Liver (tissue), 8 donors: ENCODE measurements at regions not wholly inside any gene's neighbourhood (a gene's known extent, or its start where the extent isn't known, plus 50 kb on each side); places are given as distances from the start of the nearest gene placed in this dataset.

ENCODE experiments used
- DNase-seq: peaks from one replicate; pipeline ENCODE4 v3.0.0-alpha.2; 2017; ENCODE audit warnings: low spot score
- H3K27ac ChIP-seq, 2 donors: one replicate each; pipeline ENCODE4 v1.7.0; 2013; ENCODE audit warnings: inconsistent platforms in 2 of 2, low read length in 2 of 2, control low read depth in 1 of 2, low read depth in 1 of 2, mild to moderate bottlenecking in 1 of 2
- H3K27me3 ChIP-seq, 4 donors: one replicate each; pipeline versions ENCODE4 v1.6.1 to v1.7.0; 2013; ENCODE audit warnings: low read length in 3 of 4, inconsistent platforms in 1 of 4, mild to moderate bottlenecking in 1 of 4, moderate library complexity in 1 of 4; ENCODE audit not compliant: control insufficient read depth in 4 of 4, insufficient read depth in 4 of 4
- H3K36me3 ChIP-seq, 4 donors: one replicate each; pipeline versions ENCODE4 v1.6.1 to v1.7.0; 2013; ENCODE audit warnings: low read length in 3 of 4, mild to moderate bottlenecking in 3 of 4, low read depth in 1 of 4, moderate library complexity in 1 of 4; ENCODE audit not compliant: control insufficient read depth in 4 of 4, insufficient read depth in 3 of 4
- H3K4me1 ChIP-seq, 4 donors: one replicate each; pipeline versions ENCODE4 v1.6.1 to v1.7.0; 2013; ENCODE audit warnings: low read length in 3 of 4, mild to moderate bottlenecking in 3 of 4, moderate library complexity in 1 of 4; ENCODE audit not compliant: control insufficient read depth in 4 of 4, insufficient read depth in 4 of 4
- H3K4me3 ChIP-seq, 3 donors: one replicate each; pipeline versions ENCODE4 v1.6.1 to v1.7.0; 2013; ENCODE audit warnings: low read length in 3 of 3, control low read depth in 1 of 3, low read depth in 1 of 3, mild to moderate bottlenecking in 1 of 3
- H3K9ac ChIP-seq, 2 donors: one replicate each; pipeline ENCODE4 v1.7.0; 2013; ENCODE audit warnings: low read length in 2 of 2, mild to moderate bottlenecking in 2 of 2, moderate library complexity in 2 of 2, control low read depth in 1 of 2, low read depth in 1 of 2
- H3K9me3 ChIP-seq, 4 donors: one replicate each; pipeline versions ENCODE4 v1.6.1 to v1.7.0; 2013; ENCODE audit warnings: low read length in 3 of 4; ENCODE audit not compliant: control insufficient read depth in 4 of 4
- CTCF ChIP-seq: fragments of 150-350 bp; IDR thresholded peaks from 2 replicates; pipeline ENCODE4 v1.5.1; 2017; ENCODE audit warnings: improper control_type of control experiment, low read depth, low read length; ENCODE audit not compliant: missing input control
- EGR1 ChIP-seq, 2 donors: IDR thresholded peaks; 2 replicates each; pipeline ENCODE4 v1.6.1; 2016 to 2018; ENCODE audit warnings: antibody characterized with exemption in 2 of 2, low read depth in 2 of 2
- FOXA1 ChIP-seq: IDR thresholded peaks from 2 replicates; pipeline ENCODE4 v1.6.1; 2016; ENCODE audit warnings: antibody characterized with exemption
- FOXA2 ChIP-seq: IDR thresholded peaks from 2 replicates; pipeline ENCODE4 v1.6.1; 2016; ENCODE audit warnings: antibody characterized with exemption
- GABPA ChIP-seq, 2 donors: IDR thresholded peaks in 1 of 2; conservative IDR thresholded peaks in 1 of 2; 2 replicates each; pipeline ENCODE4 v1.6.1; 2016; ENCODE audit warnings: antibody characterized with exemption in 2 of 2, mild to moderate bottlenecking in 1 of 2, moderate library complexity in 1 of 2
- HNF4A ChIP-seq, 2 donors: conservative IDR thresholded peaks; 2 replicates each; pipeline ENCODE4 v1.6.1; 2016; ENCODE audit warnings: antibody characterized with exemption in 2 of 2, mild to moderate bottlenecking in 2 of 2
- HNF4G ChIP-seq: IDR thresholded peaks from 2 replicates; pipeline ENCODE4 v1.6.1; 2016; ENCODE audit warnings: antibody characterized with exemption
- JUND ChIP-seq, 2 donors: IDR thresholded peaks; 2 replicates each; pipeline ENCODE4 v1.6.1; 2016; ENCODE audit warnings: antibody characterized with exemption in 2 of 2
- MAX ChIP-seq: IDR thresholded peaks from 2 replicates; pipeline ENCODE4 v1.6.1; 2016; ENCODE audit warnings: antibody characterized with exemption
- NR2F2 ChIP-seq: IDR thresholded peaks from 2 replicates; pipeline ENCODE4 v1.6.1; 2016; ENCODE audit warnings: antibody characterized with exemption
- RAD21 ChIP-seq, 2 donors: IDR thresholded peaks; 2 replicates each; pipeline ENCODE4 v1.6.1; 2016; ENCODE audit warnings: antibody characterized with exemption in 2 of 2, mild to moderate bottlenecking in 2 of 2
- RXRA ChIP-seq, 2 donors: IDR thresholded peaks; 2 replicates each; pipeline ENCODE4 v1.6.1; 2017 to 2018; ENCODE audit warnings: antibody characterized with exemption in 2 of 2, mild to moderate bottlenecking in 1 of 2
- SP1 ChIP-seq: IDR thresholded peaks from 2 replicates; pipeline ENCODE4 v1.6.1; 2018; ENCODE audit warnings: antibody characterized with exemption, mild to moderate bottlenecking
- TAF1 ChIP-seq: conservative IDR thresholded peaks from 2 replicates; pipeline ENCODE4 v1.6.1; 2016; ENCODE audit warnings: antibody characterized with exemption, mild to moderate bottlenecking
- YY1 ChIP-seq: IDR thresholded peaks from 2 replicates; pipeline ENCODE4 v1.6.1; 2016; ENCODE audit warnings: antibody characterized with exemption, mild to moderate bottlenecking
- WGBS: extraction: QIAGEN DNeasy Blood & Tissue Kit; methylation state at CpG from one replicate; pipeline ENCODE4 v1.1.7; 2013; 5-methylcytosine and 5-hydroxymethylcytosine counted together
- TF ChIP-seq, protein P1 (sequence below): IDR thresholded peaks from 2 replicates; pipeline ENCODE4 v1.6.1; 2016; ENCODE audit warnings: antibody characterized with exemption
- donor health status: healthy.
- donor health status: healthy.
- donor health status: healthy.
- donor health status: healthy.
- donor health status: healthy.

- TF ChIP-seq RXRA (IDR thresholded peaks at IDR 0.05) (no peak), EGR1 (IDR thresholded peaks at IDR 0.05; ENCODE audit: low read depth in 2 of 2) (no peak), GABPA (IDR thresholded peaks at IDR 0.05 in 1 of 2, conservative IDR thresholded peaks at IDR 0.05 in 1 of 2) (no peak), YY1 (no peak), TAF1 (no peak), FOXA2 (no peak), MAX (no peak), SP1 (no peak)
Measured at GRCh38 chr10:84902553-84902952, 574.2 kb downstream of the CCSER2 start (continued).

GRCh38 chr10:84903320-84903719 is 574.9 kb downstream of the CCSER2 start:
- no peak overlapping the region for H3K27ac ChIP-seq
- no peaks in the 10 kb centered on the region for H3K36me3 ChIP-seq
- H3K27me3 ChIP-seq: no peaks in the 10 kb centered on the region
- no peaks in the 10 kb centered on the region for H3K9me3 ChIP-seq
- TF ChIP-seq, protein P1, sequence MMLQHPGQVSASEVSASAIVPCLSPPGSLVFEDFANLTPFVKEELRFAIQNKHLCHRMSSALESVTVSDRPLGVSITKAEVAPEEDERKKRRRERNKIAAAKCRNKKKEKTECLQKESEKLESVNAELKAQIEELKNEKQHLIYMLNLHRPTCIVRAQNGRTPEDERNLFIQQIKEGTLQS: no peak
- no peak overlapping the region for H3K4me3 ChIP-seq
- no peaks in the 10 kb centered on the region for H3K4me1 ChIP-seq
- H3K9ac ChIP-seq: no peak overlapping the region
- DNase-seq: no peak

DNA sequence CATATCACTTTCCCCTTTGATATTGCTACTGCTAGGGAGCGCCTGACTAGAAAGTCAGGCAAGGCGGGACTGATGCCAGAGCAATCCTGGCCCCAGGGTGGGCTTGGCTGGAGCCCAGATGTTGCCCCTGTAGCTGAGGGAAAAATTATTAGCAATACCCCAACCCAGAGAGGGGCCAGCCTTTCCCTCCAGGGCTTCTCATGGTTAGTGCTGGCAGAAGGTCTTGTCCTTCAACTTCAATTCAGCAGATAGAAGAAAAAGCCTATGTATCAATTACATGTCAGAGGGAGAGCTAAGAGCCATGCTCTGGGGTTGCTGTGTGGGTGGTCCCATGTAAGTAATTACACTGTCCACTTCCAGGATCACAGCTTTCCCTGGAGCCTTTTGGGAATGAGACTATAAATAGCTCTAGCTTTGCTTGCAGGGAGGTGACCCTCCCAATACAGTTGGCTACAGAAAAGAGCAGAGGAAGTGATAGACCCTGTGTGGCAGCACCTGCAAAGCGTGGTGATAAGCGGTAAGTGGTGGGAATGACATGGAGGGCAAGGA is 579.1 kb downstream of the CCSER2 start:
- no peak overlapping the region for H3K9ac ChIP-seq
- H3K4me3 ChIP-seq: no peak overlapping the region
- DNase-seq: no peak
- no peaks in the 10 kb centered on the region for H3K4me1 ChIP-seq
- no peaks in the 10 kb centered on the region for H3K27me3 ChIP-seq
- no peak for TF ChIP-seq TAF1
- no peak for TF ChIP-seq YY1
- TF ChIP-seq RAD21 (IDR thresholded peaks at IDR 0.05): no peak
- no peak for TF ChIP-seq RXRA (IDR thresholded peaks at IDR 0.05)
- no peak for TF ChIP-seq NR2F2
- TF ChIP-seq MAX: no peak
- no peak for TF ChIP-seq HNF4G
- no peak for TF ChIP-seq CTCF
- TF ChIP-seq HNF4A (conservative IDR thresholded peaks at IDR 0.05): no peak
- H3K9me3 ChIP-seq: no peaks in the 10 kb centered on the region
- no peak overlapping the region for H3K27ac ChIP-seq
- WGBS: 86% methylated on average over 4 of the region's 4 CpGs
- no peaks in the 10 kb centered on the region for H3K36me3 ChIP-seq

DNA sequence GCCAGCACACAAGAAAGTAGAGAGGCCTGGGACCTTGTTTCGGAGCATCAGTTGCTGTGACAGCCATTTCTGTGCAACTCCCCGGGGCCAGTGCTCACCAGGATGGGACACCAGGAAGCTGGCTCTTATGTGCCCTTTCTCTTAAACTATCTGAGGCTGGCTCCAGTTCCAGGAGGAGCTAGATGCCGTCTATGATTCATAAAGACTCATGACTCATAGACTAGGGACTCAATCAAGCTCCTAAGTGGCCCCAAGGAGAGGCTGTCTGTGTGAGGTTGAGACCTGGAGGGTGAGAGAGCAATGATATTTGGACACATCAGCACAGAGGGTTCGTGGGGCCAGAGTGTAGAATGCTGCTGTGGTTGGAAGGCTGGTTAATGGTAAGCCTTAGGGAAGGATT is 580.1 kb downstream of the CCSER2 start:
- Histone ChIP-seq H3K4me1 (no peaks in the 10 kb centered on the region), H3K27ac (no peak overlapping the region), H3K27me3 (no peaks in the 10 kb centered on the region), H3K36me3 (no peaks in the 10 kb centered on the region), H3K9ac (no peak overlapping the region), H3K4me3 (no peak overlapping the region), H3K9me3 (no peaks in the 10 kb centered on the region)
- TF ChIP-seq RXRA (IDR thresholded peaks at IDR 0.05): no peak
- TF ChIP-seq MAX: no peak
- TF ChIP-seq RAD21 (IDR thresholded peaks at IDR 0.05): no peak
- no peak for TF ChIP-seq NR2F2
- no peak for TF ChIP-seq JUND (IDR thresholded peaks at IDR 0.05)
- no peak for TF ChIP-seq FOXA1
- no peak for TF ChIP-seq GABPA (IDR thresholded peaks at IDR 0.05 in 1 of 2, conservative IDR thresholded peaks at IDR 0.05 in 1 of 2)
- no peak for TF ChIP-seq SP1
- no peak for TF ChIP-seq EGR1 (IDR thresholded peaks at IDR 0.05; ENCODE audit: low read depth in 2 of 2)
- TF ChIP-seq HNF4G: no peak
- TF ChIP-seq YY1: no peak
- WGBS: 78% methylated on average over 4 of the region's 4 CpGs
- DNase-seq: no peak
